PFSK-1 (cell line): ENCODE measurements at regions not wholly inside any gene's neighbourhood (a gene's known extent, or its start where the extent isn't known, plus 50 kb on each side); places are given as distances from the start of the nearest gene placed in this dataset.

Experiments used
- FOXP2 ChIP-seq: optimal IDR thresholded peaks from 2 replicates; pipeline ENCODE3; 2011; ENCODE audit warnings: borderline replicate concordance, control low read depth, inconsistent platforms; ENCODE audit not compliant: insufficient read depth; ENCODE audit errors: extremely low read length, extremely low read depth
- POLR2AphosphoS5 ChIP-seq: IDR thresholded peaks from 2 replicates; pipeline ENCODE4 v1.6.1; 2012; ENCODE audit warnings: low read depth, mild to moderate bottlenecking, control low read depth, low read length, moderate library complexity
- SIN3A ChIP-seq: IDR thresholded peaks from 2 replicates; pipeline ENCODE4 v1.6.1; 2012; ENCODE audit warnings: mild to moderate bottlenecking, low read length, moderate library complexity, borderline replicate concordance; ENCODE audit not compliant: insufficient read depth
- TAF1 ChIP-seq: IDR thresholded peaks from 2 replicates; pipeline ENCODE4 v1.6.1; 2012; ENCODE audit warnings: low read length, control low read depth, borderline replicate concordance; ENCODE audit not compliant: insufficient read depth
- TF ChIP-seq, protein P1 (sequence below), 2 experiments: IDR thresholded peaks; 2 replicates each; pipeline versions ENCODE4 v1.6.1 to v1.8.0; 2011 to 2012; ENCODE audit warnings: low read depth in 2 of 2, low read length in 2 of 2, control low read depth in 1 of 2, inconsistent platforms in 1 of 2, mild to moderate bottlenecking in 1 of 2, moderate library complexity in 1 of 2; ENCODE audit not compliant: insufficient read depth in 1 of 2

DNA sequence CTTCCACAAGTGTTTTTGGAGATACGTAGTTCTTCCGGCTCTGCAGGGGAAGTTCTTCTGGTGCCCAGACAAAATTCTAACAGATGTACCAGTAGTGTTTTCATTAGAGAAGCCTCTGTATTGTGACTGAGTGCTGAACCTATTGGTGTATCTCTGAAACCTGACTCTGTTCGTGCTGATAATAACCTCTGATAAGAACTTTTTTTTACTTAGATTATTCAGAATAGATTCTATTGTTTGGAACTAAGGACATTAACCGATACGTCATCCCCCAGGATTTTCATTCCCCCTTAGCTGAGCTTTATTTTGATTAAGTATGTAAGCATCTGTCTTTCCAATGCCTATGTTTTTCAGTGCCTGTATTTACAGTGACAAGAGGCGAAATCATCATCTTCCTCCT is 362.9 kb downstream of the PDGFC start:
- TF ChIP-seq, protein P1, sequence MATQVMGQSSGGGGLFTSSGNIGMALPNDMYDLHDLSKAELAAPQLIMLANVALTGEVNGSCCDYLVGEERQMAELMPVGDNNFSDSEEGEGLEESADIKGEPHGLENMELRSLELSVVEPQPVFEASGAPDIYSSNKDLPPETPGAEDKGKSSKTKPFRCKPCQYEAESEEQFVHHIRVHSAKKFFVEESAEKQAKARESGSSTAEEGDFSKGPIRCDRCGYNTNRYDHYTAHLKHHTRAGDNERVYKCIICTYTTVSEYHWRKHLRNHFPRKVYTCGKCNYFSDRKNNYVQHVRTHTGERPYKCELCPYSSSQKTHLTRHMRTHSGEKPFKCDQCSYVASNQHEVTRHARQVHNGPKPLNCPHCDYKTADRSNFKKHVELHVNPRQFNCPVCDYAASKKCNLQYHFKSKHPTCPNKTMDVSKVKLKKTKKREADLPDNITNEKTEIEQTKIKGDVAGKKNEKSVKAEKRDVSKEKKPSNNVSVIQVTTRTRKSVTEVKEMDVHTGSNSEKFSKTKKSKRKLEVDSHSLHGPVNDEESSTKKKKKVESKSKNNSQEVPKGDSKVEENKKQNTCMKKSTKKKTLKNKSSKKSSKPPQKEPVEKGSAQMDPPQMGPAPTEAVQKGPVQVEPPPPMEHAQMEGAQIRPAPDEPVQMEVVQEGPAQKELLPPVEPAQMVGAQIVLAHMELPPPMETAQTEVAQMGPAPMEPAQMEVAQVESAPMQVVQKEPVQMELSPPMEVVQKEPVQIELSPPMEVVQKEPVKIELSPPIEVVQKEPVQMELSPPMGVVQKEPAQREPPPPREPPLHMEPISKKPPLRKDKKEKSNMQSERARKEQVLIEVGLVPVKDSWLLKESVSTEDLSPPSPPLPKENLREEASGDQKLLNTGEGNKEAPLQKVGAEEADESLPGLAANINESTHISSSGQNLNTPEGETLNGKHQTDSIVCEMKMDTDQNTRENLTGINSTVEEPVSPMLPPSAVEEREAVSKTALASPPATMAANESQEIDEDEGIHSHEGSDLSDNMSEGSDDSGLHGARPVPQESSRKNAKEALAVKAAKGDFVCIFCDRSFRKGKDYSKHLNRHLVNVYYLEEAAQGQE (IDR thresholded peaks at IDR 0.05; ENCODE audit: insufficient read depth in 1 of 2, low read depth in 2 of 2, low read length in 2 of 2): no peak
- TF ChIP-seq SIN3A (no peak), TAF1 (no peak), POLR2AphosphoS5 (no peak), FOXP2 (no peak)

DNA sequence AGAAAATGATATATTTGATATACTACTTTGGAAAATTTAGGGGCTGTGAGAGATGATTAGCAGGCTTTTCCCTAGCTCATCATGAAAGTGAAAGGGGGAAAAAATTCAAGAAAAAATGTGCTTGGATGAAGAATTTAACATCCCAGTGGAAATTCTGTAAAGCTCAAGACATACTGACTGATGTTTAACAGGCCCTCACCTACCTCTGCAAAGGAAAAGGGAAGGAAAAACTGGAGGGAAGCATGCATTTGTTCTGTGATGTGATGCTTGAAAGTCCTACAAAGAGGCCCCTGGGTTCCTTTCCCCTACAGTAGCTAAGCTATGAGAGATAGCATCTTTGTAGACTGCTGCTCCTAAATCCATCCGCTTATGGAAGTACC is 364.1 kb downstream of the PDGFC start:
- TF ChIP-seq SIN3A: no peak
- TF ChIP-seq POLR2AphosphoS5: no peak
- TF ChIP-seq TAF1: no peak

DNA sequence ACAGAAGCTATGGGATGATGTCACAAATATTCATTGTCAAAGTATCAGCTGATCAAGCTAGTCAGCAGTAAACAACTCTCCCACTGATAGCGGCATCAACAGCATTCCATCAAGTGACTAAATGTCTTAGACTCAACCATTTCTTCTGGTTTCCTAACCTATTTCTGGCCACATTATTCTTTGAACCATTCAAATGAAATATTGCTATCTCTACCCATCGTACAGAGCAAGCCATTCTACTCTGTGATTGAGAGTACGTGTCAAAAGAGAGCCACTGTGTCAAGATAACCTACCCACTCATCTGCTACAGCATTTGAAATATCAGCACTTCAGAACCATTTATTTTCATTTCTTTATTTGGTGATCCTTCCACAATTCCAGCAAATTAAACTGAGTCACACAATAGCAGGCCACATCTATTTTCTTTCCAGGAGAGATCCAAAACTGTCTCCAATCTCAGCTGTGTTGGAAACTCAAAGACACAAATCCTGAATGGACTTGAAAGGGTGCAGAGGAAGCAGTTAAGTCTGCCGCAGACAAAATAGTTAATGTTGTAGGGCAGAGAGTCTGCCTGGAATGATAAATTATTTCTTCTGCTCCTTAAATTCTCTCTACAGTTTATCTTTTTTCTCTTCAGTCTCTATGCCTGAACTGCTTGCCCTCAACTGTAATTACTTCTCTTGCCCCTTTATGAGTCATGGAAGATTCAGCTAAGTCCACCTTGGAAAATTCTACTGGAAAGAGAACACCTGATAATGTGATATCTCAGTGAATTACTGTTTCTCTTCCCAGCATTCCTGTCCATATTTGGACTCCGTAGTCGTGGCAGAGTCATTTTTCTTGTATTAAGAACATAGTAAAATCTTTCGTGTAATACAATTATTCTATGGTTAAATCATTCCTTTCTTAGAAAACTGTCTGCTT is 364.8 kb downstream of the PDGFC start:
- TF ChIP-seq, protein P1 (IDR thresholded peaks at IDR 0.05; ENCODE audit: insufficient read depth in 1 of 2, low read depth in 2 of 2, low read length in 2 of 2): no peak
- TF ChIP-seq SIN3A (no peak), POLR2AphosphoS5 (no peak), FOXP2 (no peak), TAF1 (no peak)

DNA sequence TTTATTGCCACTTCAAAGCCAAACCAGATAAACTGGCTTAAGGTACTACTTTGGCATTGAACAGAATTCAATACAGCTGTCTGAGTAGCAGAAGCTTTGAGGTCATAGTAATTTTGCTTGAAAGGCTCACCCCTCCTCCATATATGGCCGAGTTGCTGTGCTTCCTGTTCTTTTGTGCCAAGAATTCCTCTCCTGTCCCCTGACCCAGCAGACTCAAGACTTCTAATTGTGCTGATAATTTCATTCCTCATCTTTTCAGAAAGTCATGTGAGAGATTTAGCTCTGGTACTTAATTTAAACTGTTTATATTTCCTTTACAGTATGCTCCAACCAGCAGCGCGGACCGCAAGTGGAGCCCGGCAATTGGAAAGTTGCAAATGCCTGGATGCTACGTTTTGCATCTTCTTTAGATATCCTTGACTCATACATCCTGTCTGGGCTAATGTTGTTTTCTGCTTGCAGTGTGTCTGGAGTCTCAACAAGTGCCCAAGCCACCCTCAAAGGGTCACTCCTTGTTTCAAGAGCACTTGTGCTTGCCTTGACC is 373.4 kb downstream of the PDGFC start:
- TF ChIP-seq, protein P1 (IDR thresholded peaks at IDR 0.05; ENCODE audit: insufficient read depth in 1 of 2, low read depth in 2 of 2, low read length in 2 of 2): no peak
- TF ChIP-seq SIN3A: 0 out of 2 replicates have a peak, but pooled peaks have one; percentile 7

DNA sequence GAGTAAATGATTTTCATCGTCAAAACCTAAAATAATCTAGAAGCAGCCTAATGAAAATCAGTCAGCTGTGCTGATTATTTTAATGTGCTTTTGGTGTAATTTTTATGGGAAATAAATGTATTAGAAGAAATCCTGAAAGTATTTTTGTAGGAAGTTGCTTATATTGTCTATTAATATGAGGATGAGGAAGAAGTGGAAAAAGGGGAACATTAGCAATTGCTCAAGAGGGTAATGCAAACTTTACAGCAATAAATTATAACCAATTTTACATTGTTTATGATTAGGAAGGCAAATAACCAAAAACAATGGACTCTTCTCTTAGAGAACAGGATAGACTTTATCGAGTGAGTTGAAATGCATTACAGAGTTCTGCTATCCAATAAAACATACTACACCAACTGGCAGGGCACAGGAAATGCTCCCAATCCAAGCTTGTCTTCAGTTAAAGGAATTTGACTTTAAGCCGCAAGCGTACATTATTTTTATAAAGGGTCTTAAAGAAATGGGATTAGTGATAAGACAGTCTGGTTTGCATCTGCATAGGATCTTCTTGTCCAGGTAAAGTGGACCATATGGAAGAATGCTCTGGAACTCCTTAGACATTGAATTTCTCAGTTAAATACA is 374.8 kb downstream of the PDGFC start:
- TF ChIP-seq FOXP2 (no peak), SIN3A (no peak), POLR2AphosphoS5 (no peak), TAF1 (no peak)
- TF ChIP-seq, protein P1 (IDR thresholded peaks at IDR 0.05; ENCODE audit: insufficient read depth in 1 of 2, low read depth in 2 of 2, low read length in 2 of 2): no peak
